ENCODE measurements at regions not wholly inside any gene's neighbourhood (a gene's known extent, or its start where the extent isn't known, plus 50 kb on each side); places are given as distances from the start of the nearest gene placed in this dataset.

- Mint-ChIP-seq H3K4me3 (no peak overlapping the region), H3K4me1 (peaks cover 8% of the 10 kb centered on the region), H3K27me3 (ENCODE audit: insufficient read depth) (no peaks in the 10 kb centered on the region), H3K9me3 (no peaks in the 10 kb centered on the region), H3K36me3 (ENCODE audit: low read depth) (no peaks in the 10 kb centered on the region), H3K27ac (no peak overlapping the region)
- peak; percentile 87 for DNase-seq
- H3K27me3 ChIP-seq (ENCODE audit: control insufficient read depth, insufficient read depth, low read length, poor library complexity, severe bottlenecking) = no peaks in the 10 kb centered on the region
- H3K4me3 ChIP-seq (ENCODE audit: low read length) = no peak overlapping the region
- TF ChIP-seq, protein P1, sequence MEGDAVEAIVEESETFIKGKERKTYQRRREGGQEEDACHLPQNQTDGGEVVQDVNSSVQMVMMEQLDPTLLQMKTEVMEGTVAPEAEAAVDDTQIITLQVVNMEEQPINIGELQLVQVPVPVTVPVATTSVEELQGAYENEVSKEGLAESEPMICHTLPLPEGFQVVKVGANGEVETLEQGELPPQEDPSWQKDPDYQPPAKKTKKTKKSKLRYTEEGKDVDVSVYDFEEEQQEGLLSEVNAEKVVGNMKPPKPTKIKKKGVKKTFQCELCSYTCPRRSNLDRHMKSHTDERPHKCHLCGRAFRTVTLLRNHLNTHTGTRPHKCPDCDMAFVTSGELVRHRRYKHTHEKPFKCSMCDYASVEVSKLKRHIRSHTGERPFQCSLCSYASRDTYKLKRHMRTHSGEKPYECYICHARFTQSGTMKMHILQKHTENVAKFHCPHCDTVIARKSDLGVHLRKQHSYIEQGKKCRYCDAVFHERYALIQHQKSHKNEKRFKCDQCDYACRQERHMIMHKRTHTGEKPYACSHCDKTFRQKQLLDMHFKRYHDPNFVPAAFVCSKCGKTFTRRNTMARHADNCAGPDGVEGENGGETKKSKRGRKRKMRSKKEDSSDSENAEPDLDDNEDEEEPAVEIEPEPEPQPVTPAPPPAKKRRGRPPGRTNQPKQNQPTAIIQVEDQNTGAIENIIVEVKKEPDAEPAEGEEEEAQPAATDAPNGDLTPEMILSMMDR (conservative IDR thresholded peaks at IDR 0.05) = no peak
- H3K9ac ChIP-seq (ENCODE audit: extremely low read depth, low read length, poor library complexity, severe bottlenecking) = no peak overlapping the region
- H3K27ac ChIP-seq (ENCODE audit: low read depth, low read length) = no peak overlapping the region
- no peaks in the 10 kb centered on the region for H3K36me3 ChIP-seq (ENCODE audit: control insufficient read depth, insufficient read depth, low read length)
- H3K4me1 ChIP-seq (ENCODE audit: control insufficient read depth, insufficient read depth, low read length) = no peaks in the 10 kb centered on the region
- H3K9me3 ChIP-seq (ENCODE audit: control insufficient read depth, low read length) = no peaks in the 10 kb centered on the region
- WGBS, 2 experiments (ENCODE audit: insufficient coverage in 1 of 2, insufficient read length in 1 of 2) = 33 to 37% methylated on average over 3 to 7 of the region's 8 CpGs
Measured at GRCh38 chr12:30850684-30851083, 75.9 kb upstream of the TSPAN11 start.

GRCh38 chr12:30847259-30847658, 79.3 kb upstream of the TSPAN11 start:
- no peaks in the 10 kb centered on the region for H3K9me3 ChIP-seq (ENCODE audit: control insufficient read depth, low read length)
- H3K4me3 Mint-ChIP-seq = no peak overlapping the region
- H3K9ac ChIP-seq (ENCODE audit: extremely low read depth, low read length, poor library complexity, severe bottlenecking) = no peak overlapping the region
- no peaks in the 10 kb centered on the region for H3K27me3 ChIP-seq (ENCODE audit: control insufficient read depth, insufficient read depth, low read length, poor library complexity, severe bottlenecking)
- DNase-seq = peak; percentile 51
- H3K4me3 ChIP-seq (ENCODE audit: low read length) = no peak overlapping the region
- H3K4me1 ChIP-seq (ENCODE audit: control insufficient read depth, insufficient read depth, low read length) = no peaks in the 10 kb centered on the region
- H3K36me3 ChIP-seq (ENCODE audit: control insufficient read depth, insufficient read depth, low read length) = no peaks in the 10 kb centered on the region
- no peak overlapping the region for H3K27ac ChIP-seq (ENCODE audit: low read depth, low read length)
- peaks cover 2% of the 10 kb centered on the region for H3K9me3 Mint-ChIP-seq
- H3K36me3 Mint-ChIP-seq (ENCODE audit: low read depth) = no peaks in the 10 kb centered on the region
- H3K27ac Mint-ChIP-seq = no peak overlapping the region
- peaks cover 4% of the 10 kb centered on the region for H3K27me3 Mint-ChIP-seq (ENCODE audit: insufficient read depth)
- WGBS, 2 experiments (ENCODE audit: insufficient coverage in 1 of 2, insufficient read length in 1 of 2) = 7 to 36% methylated on average over 2 to 3 of the region's 3 CpGs
- H3K4me1 Mint-ChIP-seq = peaks cover 12% of the 10 kb centered on the region
- TF ChIP-seq, protein P1 (conservative IDR thresholded peaks at IDR 0.05) = peak; percentile 100

DNA sequence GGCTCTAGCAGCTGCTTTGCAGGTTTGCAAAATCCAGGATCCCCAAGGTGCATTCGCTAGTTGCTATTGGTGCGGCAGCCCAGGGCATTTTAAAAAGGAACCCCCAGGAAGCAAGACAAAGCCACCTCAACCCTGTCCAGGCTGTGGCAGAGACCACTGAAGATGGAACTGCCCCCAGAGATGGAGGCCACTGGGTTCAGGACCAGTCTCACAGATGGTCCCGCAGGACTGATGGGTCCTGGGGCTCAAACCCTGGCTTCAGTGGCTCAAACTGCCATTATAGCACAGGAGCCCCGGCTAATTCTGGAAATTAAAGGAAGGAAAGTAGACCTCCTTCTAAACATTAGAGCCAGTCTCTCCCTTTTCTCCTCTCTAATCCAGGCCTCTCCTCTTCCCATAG, 79.8 kb upstream of the TSPAN11 start:
- peak; percentile 52 for DNase-seq
- TF ChIP-seq, protein P1 (conservative IDR thresholded peaks at IDR 0.05) = no peak
- WGBS, 2 experiments (ENCODE audit: insufficient coverage in 1 of 2, insufficient read length in 1 of 2) = 67 to 92% methylated on average over 3 to 4 of the region's 4 CpGs
- Histone ChIP-seq H3K36me3 (ENCODE audit: control insufficient read depth, insufficient read depth, low read length) (no peaks in the 10 kb centered on the region), H3K27ac (ENCODE audit: low read depth, low read length) (no peak overlapping the region), H3K9ac (ENCODE audit: extremely low read depth, low read length, poor library complexity, severe bottlenecking) (no peak overlapping the region), H3K4me1 (ENCODE audit: control insufficient read depth, insufficient read depth, low read length) (no peaks in the 10 kb centered on the region), H3K4me3 (ENCODE audit: low read length) (no peak overlapping the region), H3K27me3 (ENCODE audit: control insufficient read depth, insufficient read depth, low read length, poor library complexity, severe bottlenecking) (no peaks in the 10 kb centered on the region), H3K9me3 (ENCODE audit: control insufficient read depth, low read length) (no peaks in the 10 kb centered on the region)
- Mint-ChIP-seq H3K4me3 (no peak overlapping the region), H3K9me3 (peaks cover 2% of the 10 kb centered on the region), H3K4me1 (peaks cover 13% of the 10 kb centered on the region), H3K27me3 (ENCODE audit: insufficient read depth) (peaks cover 4% of the 10 kb centered on the region), H3K27ac (no peak overlapping the region), H3K36me3 (ENCODE audit: low read depth) (no peaks in the 10 kb centered on the region)
